ACC112 (cell line): ENCODE measurements at regions not wholly inside any gene's neighbourhood (a gene's known extent, or its start where the extent isn't known, plus 50 kb on each side); places are given as distances from the start of the nearest gene placed in this dataset.

ENCODE experiments used
- H2AFZ ChIP-seq: fragments of 200-600 bp; sonication (generic); one replicate; pipeline ENCODE4 v1.6.0; 2017; ENCODE audit warnings: antibody characterized with exemption, low read length; ENCODE audit not compliant: unreplicated experiment
- H3K27ac ChIP-seq: fragments of 200-600 bp; sonication (generic); 2 replicates; pipeline ENCODE4 v1.5.1; 2014; ENCODE audit warnings: low read depth, mild to moderate bottlenecking, antibody characterized with exemption, low read length, moderate library complexity
- H3K27me3 ChIP-seq: fragments of 200-600 bp; sonication (generic); 2 replicates; pipeline ENCODE4 v1.6.1; 2014; ENCODE audit warnings: mild to moderate bottlenecking, antibody characterized with exemption, low read length, moderate library complexity, mixed read lengths; ENCODE audit not compliant: insufficient read depth
- H3K36me3 ChIP-seq: fragments of 200-600 bp; sonication (generic); 2 replicates; pipeline ENCODE4 v1.6.1; 2016; ENCODE audit warnings: mild to moderate bottlenecking, antibody characterized with exemption, low read length, moderate library complexity, mixed read lengths; ENCODE audit not compliant: insufficient read depth
- H3K4me1 ChIP-seq: fragments of 200-600 bp; sonication (generic); one replicate; pipeline ENCODE4 v1.6.1; 2016; ENCODE audit warnings: low read length, mixed read lengths; ENCODE audit not compliant: insufficient read depth, unreplicated experiment, control insufficient read depth
- H3K4me3 ChIP-seq: fragments of 200-600 bp; sonication (generic); 2 replicates; pipeline ENCODE4 v1.5.1; 2014; ENCODE audit warnings: mild to moderate bottlenecking, low read depth, low read length
- H3K79me2 ChIP-seq: fragments of 200-600 bp; sonication (generic); one replicate; pipeline ENCODE4 v1.6.0; 2016; ENCODE audit warnings: low read length; ENCODE audit not compliant: control insufficient read depth, unreplicated experiment, insufficient read depth

- H2AFZ ChIP-seq, result no peak overlapping the region
- H3K27ac ChIP-seq, result no peak overlapping the region
- H3K79me2 ChIP-seq, result no peaks in the 10 kb centered on the region
- no peaks in the 10 kb centered on the region for H3K4me1 ChIP-seq
- no peak overlapping the region for H3K4me3 ChIP-seq
- H3K27me3 ChIP-seq, result no peaks in the 10 kb centered on the region
- H3K36me3 ChIP-seq, result no peaks in the 10 kb centered on the region
Measured at GRCh38 chrX:54695816-54696487, 102.1 kb downstream of the ITIH6 start.
